HG03159 (cell line): ENCODE measurements at regions not wholly inside any gene's neighbourhood (a gene's known extent, or its start where the extent isn't known, plus 50 kb on each side); places are given as distances from the start of the nearest gene placed in this dataset.
A peak's percentile ranks its signal among the peaks of the same experiment; 100 is the strongest.

Experiments
- ATAC-seq: cut with Tn5 transposase; IDR thresholded peaks from one replicate; pipeline ENCODE4 v1.9.1; 2021; ENCODE audit warnings: mild to moderate bottlenecking, moderate library complexity; ENCODE audit not compliant: unreplicated experiment

- no peak for ATAC-seq
Measured at GRCh38 chr20:52590100-52590499, 382.1 kb upstream of the TSHZ2 start.

GRCh38 chr20:52589251-52589812, 382.8 kb upstream of the TSHZ2 start:
- no peak for ATAC-seq

GRCh38 chr20:52586660-52587059, 385.5 kb upstream of the TSHZ2 start:
- ATAC-seq, result no peak

- ATAC-seq, result no peak
Measured at GRCh38 chr20:52585333-52585732, 386.8 kb upstream of the TSHZ2 start.

- ATAC-seq, result no peak
Measured at GRCh38 chr20:52578559-52578958, 387.0 kb upstream of the ZFP64 start.

- ATAC-seq, result no peak
Measured at GRCh38 chr20:52577696-52578095, 386.1 kb upstream of the ZFP64 start.

- no peak for ATAC-seq
Measured at GRCh38 chr20:52572687-52573086, 381.1 kb upstream of the ZFP64 start.

GRCh38 chr20:52569201-52569600, 377.6 kb upstream of the ZFP64 start:
- no peak for ATAC-seq

GRCh38 chr20:52565614-52566013, 374.0 kb upstream of the ZFP64 start:
- ATAC-seq, result no peak

- ATAC-seq, result no peak
Measured at GRCh38 chr20:52564594-52564993, 373.0 kb upstream of the ZFP64 start.

- no peak for ATAC-seq
Measured at GRCh38 chr20:52552181-52552872, 360.7 kb upstream of the ZFP64 start.

- ATAC-seq, result no peak
Measured at GRCh38 chr20:52542131-52542530, 350.6 kb upstream of the ZFP64 start.

- no peak for ATAC-seq
Measured at GRCh38 chr20:52540509-52540908, 348.9 kb upstream of the ZFP64 start.

- peak; percentile 52 for ATAC-seq
Measured at GRCh38 chr20:52539891-52540290, 348.3 kb upstream of the ZFP64 start.

GRCh38 chr20:52536841-52537400, 345.3 kb upstream of the ZFP64 start:
- ATAC-seq, result no peak

GRCh38 chr20:52536040-52536439, 344.5 kb upstream of the ZFP64 start:
- no peak for ATAC-seq

- ATAC-seq, result no peak
Measured at GRCh38 chr20:52534616-52535015, 343.0 kb upstream of the ZFP64 start.

- ATAC-seq, result no peak
Measured at GRCh38 chr20:52533401-52533800, 341.8 kb upstream of the ZFP64 start.

- ATAC-seq, result no peak
Measured at GRCh38 chr20:52532674-52533073, 341.1 kb upstream of the ZFP64 start.

GRCh38 chr20:52530571-52530970, 339.0 kb upstream of the ZFP64 start:
- ATAC-seq, result no peak

GRCh38 chr20:52529826-52530225, 338.2 kb upstream of the ZFP64 start:
- no peak for ATAC-seq

- no peak for ATAC-seq
Measured at GRCh38 chr20:52524861-52525260, 333.3 kb upstream of the ZFP64 start.

- no peak for ATAC-seq
Measured at GRCh38 chr20:52518735-52519134, 327.2 kb upstream of the ZFP64 start.
